Aorta (tissue), 5 donors: ENCODE measurements at regions not wholly inside any gene's neighbourhood (a gene's known extent, or its start where the extent isn't known, plus 50 kb on each side); places are given as distances from the start of the nearest gene placed in this dataset.

Experiments
- ATAC-seq: fragments of 200-7000 bp; cut with Tn5 transposase; one replicate; pipeline ENCODE4 v1.9.1; 2022; ENCODE audit warnings: moderate library complexity; ENCODE audit not compliant: low FRiP score
- DNase-seq, 2 donors: peaks; one replicate each; pipeline ENCODE4 v3.0.0-alpha.2; 2020
- H3K27ac ChIP-seq, 2 donors: one replicate each; pipeline ENCODE4 v1.5.1; 2013; ENCODE audit warnings: low read length in 2 of 2, mild to moderate bottlenecking in 2 of 2, moderate library complexity in 2 of 2, control low read depth in 1 of 2, inconsistent platforms in 1 of 2, low read depth in 1 of 2
- H3K27me3 ChIP-seq, 2 donors: one replicate each; pipeline ENCODE4 v1.6.1; 2013; ENCODE audit warnings: control low read depth in 1 of 2, low read length in 1 of 2, mild to moderate bottlenecking in 1 of 2, moderate library complexity in 1 of 2; ENCODE audit not compliant: insufficient read depth in 2 of 2, control insufficient read depth in 1 of 2
- H3K36me3 ChIP-seq, 2 donors: one replicate each; pipeline ENCODE4 v1.6.1; 2013; ENCODE audit warnings: control low read depth in 1 of 2, low read length in 1 of 2, mild to moderate bottlenecking in 1 of 2; ENCODE audit not compliant: insufficient read depth in 2 of 2, control insufficient read depth in 1 of 2
- H3K4me1 ChIP-seq, 2 donors: one replicate each; pipeline ENCODE4 v1.6.1; 2013; ENCODE audit warnings: low read length in 2 of 2, control low read depth in 1 of 2, mild to moderate bottlenecking in 1 of 2, moderate library complexity in 1 of 2; ENCODE audit not compliant: insufficient read depth in 2 of 2, control insufficient read depth in 1 of 2
- H3K4me3 ChIP-seq, 2 donors: one replicate each; pipeline ENCODE4 v1.5.1; 2013; ENCODE audit warnings: low read length in 2 of 2, control low read depth in 1 of 2, mild to moderate bottlenecking in 1 of 2
- H3K9me3 ChIP-seq: one replicate; pipeline ENCODE4 v1.6.1; 2013; ENCODE audit warnings: mild to moderate bottlenecking, low read length; ENCODE audit not compliant: control insufficient read depth
- WGBS, 2 donors: extraction: QIAGEN DNeasy Blood & Tissue Kit; methylation state at CpG; one replicate each; pipeline ENCODE4 v1.1.7; 2013; 5-methylcytosine and 5-hydroxymethylcytosine counted together
- intact Hi-C, 2 donors: fragments of 100-400 bp; cut with DNase I; formaldehyde crosslinking; loops; one replicate each; pipeline versions ENCODE4 v1.14.2 to v1.15.0; 2022
- donor health status: healthy with polysubstance abuse.
- donor health status: Bipolar disorder and iron deficiency.
- donor health status: DM: no; HTN: no; CAD: no.
- donor health status: DM: no; HTN: no; CAD: no.
- donor health status: DM: yes; HTN: yes; CAD: no.

GRCh38 chr5:6820851-6821479 is 107.7 kb downstream of the TENT4A start:
- intact Hi-C loops = no loop called here
- DNase-seq (no peak), ATAC-seq (no peak)
- no peaks in the 10 kb centered on the region for H3K27me3 ChIP-seq
- no peaks in the 10 kb centered on the region for H3K36me3 ChIP-seq
- H3K4me1 ChIP-seq = no peaks in the 10 kb centered on the region
- peaks cover 2% of the 10 kb centered on the region for H3K9me3 ChIP-seq
- WGBS, 2 donors = 24 to 30% methylated on average over 12 of the region's 12 CpGs
- no peak overlapping the region for H3K4me3 ChIP-seq
- H3K27ac ChIP-seq = no peak overlapping the region

- 91% methylated on average over 8 of the region's 8 CpGs for WGBS, 2 donors
- Histone ChIP-seq H3K27me3 (no peaks in the 10 kb centered on the region), H3K4me3 (no peak overlapping the region), H3K27ac (no peak overlapping the region), H3K9me3 (peaks cover 2% of the 10 kb centered on the region), H3K4me1 (no peaks in the 10 kb centered on the region), H3K36me3 (no peaks in the 10 kb centered on the region)
- ATAC-seq (no peak), DNase-seq (no peak)
- intact Hi-C loops = no loop called here
Measured at GRCh38 chr5:6822068-6822467, 108.8 kb downstream of the TENT4A start.

- 42 to 45% methylated on average over 27 of the region's 27 CpGs for WGBS, 2 donors
- Histone ChIP-seq H3K4me1 (no peaks in the 10 kb centered on the region), H3K27me3 (no peaks in the 10 kb centered on the region), H3K4me3 (no peak overlapping the region), H3K27ac (no peak overlapping the region), H3K36me3 (no peaks in the 10 kb centered on the region), H3K9me3 (peaks cover 2% of the 10 kb centered on the region)
- DNase-seq = no peak
- intact Hi-C loops = no loop called here
- ATAC-seq = peak; percentile 57
Measured at GRCh38 chr5:6822556-6823343, 109.5 kb downstream of the TENT4A start.

- H3K4me1 ChIP-seq = no peaks in the 10 kb centered on the region
- peaks cover 2% of the 10 kb centered on the region for H3K9me3 ChIP-seq
- H3K4me3 ChIP-seq = no peak overlapping the region
- DNase-seq (no peak), ATAC-seq (no peak)
- H3K27ac ChIP-seq = no peak overlapping the region
- H3K27me3 ChIP-seq = no peaks in the 10 kb centered on the region
- 80 to 85% methylated on average over 10 of the region's 10 CpGs for WGBS, 2 donors
- no peaks in the 10 kb centered on the region for H3K36me3 ChIP-seq
- intact Hi-C loops = no loop called here
Measured at GRCh38 chr5:6823996-6824395, 110.8 kb downstream of the TENT4A start.

- H3K27me3 ChIP-seq = no peaks in the 10 kb centered on the region
- no peaks in the 10 kb centered on the region for H3K36me3 ChIP-seq
- H3K27ac ChIP-seq = no peak overlapping the region
- H3K4me3 ChIP-seq = no peak overlapping the region
- ATAC-seq (no peak), DNase-seq (no peak)
- intact Hi-C loops = no loop called here
- no peaks in the 10 kb centered on the region for H3K4me1 ChIP-seq
- H3K9me3 ChIP-seq = peaks cover 2% of the 10 kb centered on the region
- WGBS, 2 donors = 88 to 90% methylated on average over 6 of the region's 6 CpGs
Measured at GRCh38 chr5:6825678-6826244, 112.5 kb downstream of the TENT4A start.

GRCh38 chr5:6826756-6827155 is 113.5 kb downstream of the TENT4A start:
- 89 to 91% methylated on average over 6 of the region's 6 CpGs for whole genome bisulfite sequencing, 2 donors
- intact Hi-C loops = no loop called here
- Histone ChIP-seq H3K4me1 (no peaks in the 10 kb centered on the region), H3K27ac (no peak overlapping the region), H3K9me3 (no peaks in the 10 kb centered on the region), H3K27me3 (no peaks in the 10 kb centered on the region), H3K4me3 (no peak overlapping the region), H3K36me3 (no peaks in the 10 kb centered on the region)
- ATAC-seq = no peak
- no peak for DNase-seq

- intact Hi-C loops = no loop called here
- H3K4me3 ChIP-seq = no peak overlapping the region
- 63 to 75% methylated on average over 9 of the region's 9 CpGs for WGBS, 2 donors
Measured at GRCh38 chr5:6827526-6828219, 114.4 kb downstream of the TENT4A start.

GRCh38 chr5:6829150-6829784 is 116.0 kb downstream of the TENT4A start:
- intact Hi-C loops = no loop called here

More at GRCh38 chr5:6827526-6828219, 114.4 kb downstream of the TENT4A start:
- H3K9me3 ChIP-seq = no peaks in the 10 kb centered on the region
- H3K4me1 ChIP-seq = no peaks in the 10 kb centered on the region
- H3K36me3 ChIP-seq = no peaks in the 10 kb centered on the region
- no peak overlapping the region for H3K27ac ChIP-seq
- ATAC-seq = no peak
- H3K27me3 ChIP-seq = no peaks in the 10 kb centered on the region
- DNase-seq = no peak

More at GRCh38 chr5:6829150-6829784, 116.0 kb downstream of the TENT4A start:
- Histone ChIP-seq H3K4me3 (no peak overlapping the region), H3K36me3 (no peaks in the 10 kb centered on the region), H3K9me3 (no peaks in the 10 kb centered on the region), H3K4me1 (peaks cover 4 to 5% of the 10 kb centered on the region in 2 donors), H3K27ac (no peak overlapping the region), H3K27me3 (no peaks in the 10 kb centered on the region)
- no peak for DNase-seq
- no peak for ATAC-seq
- 59 to 82% methylated on average over 5 of the region's 5 CpGs for WGBS, 2 donors
